ENCODE measurements at regions not wholly inside any gene's neighbourhood (a gene's known extent, or its start where the extent isn't known, plus 50 kb on each side); places are given as distances from the start of the nearest gene placed in this dataset.

DNA sequence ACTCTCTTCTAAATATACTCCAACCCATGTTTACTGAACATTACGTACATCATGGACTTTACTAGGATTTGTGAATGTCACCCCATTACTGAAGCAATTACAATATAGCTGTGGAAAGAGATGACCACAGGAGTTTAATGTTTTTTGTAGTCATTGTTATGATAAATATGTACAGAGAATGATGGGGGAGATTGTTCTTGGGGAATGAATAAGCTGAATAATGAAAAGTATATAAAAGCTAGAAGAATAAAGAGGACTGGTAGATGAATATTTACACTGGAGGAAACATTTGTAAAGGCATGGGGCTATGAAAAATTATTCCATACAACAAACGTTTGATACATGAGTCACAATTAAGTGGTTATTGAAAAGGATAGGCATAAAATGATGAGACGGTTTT, 340.9 kb downstream of the SEMA3D start:
- no peak for TF ChIP-seq CTCF (conservative IDR thresholded peaks at IDR 0.05; ENCODE audit: low read depth in 2 of 2)
- no peak for TF ChIP-seq JUNB (IDR thresholded peaks at IDR 0.05; ENCODE audit: unreplicated experiment)
- no peak for TF ChIP-seq ZNF331 (CRISPR knock-in tag; IDR thresholded peaks at IDR 0.05; ENCODE audit: low read depth)
- TF ChIP-seq ZNF114 (CRISPR knock-in tag; IDR thresholded peaks at IDR 0.05), result no peak
- no peak for TF ChIP-seq POLR2AphosphoS5 (IDR thresholded peaks at IDR 0.05; ENCODE audit: low read depth)
- TF ChIP-seq REST (IDR thresholded peaks at IDR 0.05; ENCODE audit: unreplicated experiment), result no peak
- no peak for TF ChIP-seq EZH2 (IDR thresholded peaks at IDR 0.05; ENCODE audit: low read depth, unreplicated experiment)
- TF ChIP-seq EZH2phosphoT487 (IDR thresholded peaks at IDR 0.05; ENCODE audit: unreplicated experiment), result no peak
- TF ChIP-seq CREB1 (CRISPR knock-in tag; IDR thresholded peaks at IDR 0.05; ENCODE audit: low read depth), result no peak

All from GM23338 (cell line).